ENCODE measurements at regions not wholly inside any gene's neighbourhood (a gene's known extent, or its start where the extent isn't known, plus 50 kb on each side); places are given as distances from the start of the nearest gene placed in this dataset.
A peak's percentile ranks its signal among the peaks of the same experiment; 100 is the strongest.

DNA sequence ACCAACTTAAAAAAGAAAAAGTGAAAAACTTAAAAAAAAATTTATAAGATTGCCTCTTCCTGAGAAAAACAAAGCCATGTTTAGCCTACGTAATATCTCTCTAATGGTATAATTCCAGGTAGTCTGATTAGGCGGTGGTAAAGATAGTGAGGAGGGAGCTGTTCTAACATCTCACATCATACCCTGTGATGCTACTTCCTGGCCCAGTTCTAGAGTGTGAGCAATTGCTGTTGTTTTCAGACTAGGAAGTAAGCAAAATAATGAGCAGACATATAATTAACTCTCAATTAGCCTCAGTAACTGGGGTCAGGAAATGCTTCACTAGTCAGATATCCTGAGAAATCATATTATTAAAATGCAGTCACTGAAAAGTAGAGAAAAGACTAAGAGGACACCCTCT lies 113.9 kb downstream of the PHLDA1 start:
- peaks cover 4% of the 10 kb centered on the region; the same call in 1 of the 2 replicates for H3K9me2 ChIP-seq (ENCODE audit: insufficient read depth)
- no peaks in the 10 kb centered on the region for H3K27me3 ChIP-seq (ENCODE audit: insufficient read depth)
- 0 out of 2 replicates have a peak overlapping the region, but pooled peaks have one; percentile 39 for H2AFZ ChIP-seq
- no peaks in the 10 kb centered on the region for H3F3A ChIP-seq (replicated peaks; ENCODE audit: low read depth)
- no peak for ATAC-seq
- TF ChIP-seq JUNB (IDR thresholded peaks at IDR 0.05; ENCODE audit: unreplicated experiment) (no peak), POLR2AphosphoS5 (IDR thresholded peaks at IDR 0.05; ENCODE audit: low read depth) (no peak), NANOG (IDR thresholded peaks at IDR 0.05; ENCODE audit: borderline replicate concordance) (no peak), ZNF331 (CRISPR knock-in tag; IDR thresholded peaks at IDR 0.05; ENCODE audit: low read depth) (no peak)
- Mint-ChIP-seq H3K4me3 (no peak overlapping the region), H3K27ac (no peak overlapping the region), H3K4me1 (peaks cover 14% of the 10 kb centered on the region; the same call in 2 of the 3 replicates), H3K36me3 (ENCODE audit: low read depth) (peaks cover 2% of the 10 kb centered on the region; the same call in 1 of the 3 replicates), H3K9me3 (no peaks in the 10 kb centered on the region; the same call in 2 of the 3 replicates), H3K27me3 (ENCODE audit: insufficient read depth, low read depth, poor library complexity) (peaks cover 4% of the 10 kb centered on the region)
- H3K4me2 ChIP-seq, result no peak overlapping the region
- no peak for DNase-seq (ENCODE audit: low spot score)
- no peak overlapping the region for H3K4me3 ChIP-seq
- H3K4me1 ChIP-seq (ENCODE audit: insufficient read depth), result peaks cover 20% of the 10 kb centered on the region
- H3K27ac ChIP-seq (ENCODE audit: low read depth), result no peak overlapping the region
- H3K36me3 ChIP-seq (ENCODE audit: insufficient read depth), result no peaks in the 10 kb centered on the region
- no peaks in the 10 kb centered on the region for H3K79me2 ChIP-seq (replicated peaks; ENCODE audit: insufficient read depth)
- no peaks in the 10 kb centered on the region for H4K20me1 ChIP-seq (replicated peaks; ENCODE audit: insufficient read depth)

DNA sequence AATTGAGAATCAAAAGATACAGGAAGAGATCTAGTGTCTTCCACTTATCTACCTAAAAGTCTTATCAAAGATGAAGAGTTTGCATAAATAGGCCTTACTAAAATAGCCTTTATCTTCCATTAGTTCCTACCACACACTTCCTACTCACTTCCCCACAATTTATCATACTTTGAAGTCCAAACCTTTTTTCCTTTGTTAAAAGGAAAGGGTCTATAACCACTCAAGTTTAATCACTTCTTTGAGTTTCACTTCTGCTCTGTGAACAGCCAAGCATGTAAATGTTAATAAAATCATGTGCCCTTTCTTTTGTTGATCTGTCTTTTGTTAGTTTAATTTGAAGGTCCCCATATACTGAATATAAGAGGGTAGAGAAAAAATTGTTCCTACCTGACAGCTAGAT lies 114.5 kb downstream of the PHLDA1 start:
- Mint-ChIP-seq H3K27ac (no peak overlapping the region), H3K27me3 (ENCODE audit: insufficient read depth, low read depth, poor library complexity) (peaks cover 4% of the 10 kb centered on the region), H3K36me3 (ENCODE audit: low read depth) (peaks cover 2% of the 10 kb centered on the region; the same call in 1 of the 3 replicates), H3K4me3 (no peak overlapping the region), H3K9me3 (no peaks in the 10 kb centered on the region; the same call in 2 of the 3 replicates), H3K4me1 (peaks cover 14% of the 10 kb centered on the region; the same call in 2 of the 3 replicates)
- H3K79me2 ChIP-seq (replicated peaks; ENCODE audit: insufficient read depth), result no peaks in the 10 kb centered on the region
- no peak for ATAC-seq
- no peak overlapping the region for H3K4me3 ChIP-seq
- TF ChIP-seq STAT1 (IDR thresholded peaks at IDR 0.05; ENCODE audit: unreplicated experiment) (no peak), NANOG (IDR thresholded peaks at IDR 0.05; ENCODE audit: borderline replicate concordance) (no peak), POLR2AphosphoS5 (IDR thresholded peaks at IDR 0.05; ENCODE audit: low read depth) (no peak), EZH2 (IDR thresholded peaks at IDR 0.05; ENCODE audit: low read depth, unreplicated experiment) (no peak), JUNB (IDR thresholded peaks at IDR 0.05; ENCODE audit: unreplicated experiment) (no peak), ZNF331 (CRISPR knock-in tag; IDR thresholded peaks at IDR 0.05; ENCODE audit: low read depth) (no peak), CREB1 (CRISPR knock-in tag; IDR thresholded peaks at IDR 0.05; ENCODE audit: low read depth) (no peak), ZNF114 (CRISPR knock-in tag; IDR thresholded peaks at IDR 0.05) (no peak), EZH2phosphoT487 (IDR thresholded peaks at IDR 0.05; ENCODE audit: unreplicated experiment) (no peak)
- TF ChIP-seq, protein P1, sequence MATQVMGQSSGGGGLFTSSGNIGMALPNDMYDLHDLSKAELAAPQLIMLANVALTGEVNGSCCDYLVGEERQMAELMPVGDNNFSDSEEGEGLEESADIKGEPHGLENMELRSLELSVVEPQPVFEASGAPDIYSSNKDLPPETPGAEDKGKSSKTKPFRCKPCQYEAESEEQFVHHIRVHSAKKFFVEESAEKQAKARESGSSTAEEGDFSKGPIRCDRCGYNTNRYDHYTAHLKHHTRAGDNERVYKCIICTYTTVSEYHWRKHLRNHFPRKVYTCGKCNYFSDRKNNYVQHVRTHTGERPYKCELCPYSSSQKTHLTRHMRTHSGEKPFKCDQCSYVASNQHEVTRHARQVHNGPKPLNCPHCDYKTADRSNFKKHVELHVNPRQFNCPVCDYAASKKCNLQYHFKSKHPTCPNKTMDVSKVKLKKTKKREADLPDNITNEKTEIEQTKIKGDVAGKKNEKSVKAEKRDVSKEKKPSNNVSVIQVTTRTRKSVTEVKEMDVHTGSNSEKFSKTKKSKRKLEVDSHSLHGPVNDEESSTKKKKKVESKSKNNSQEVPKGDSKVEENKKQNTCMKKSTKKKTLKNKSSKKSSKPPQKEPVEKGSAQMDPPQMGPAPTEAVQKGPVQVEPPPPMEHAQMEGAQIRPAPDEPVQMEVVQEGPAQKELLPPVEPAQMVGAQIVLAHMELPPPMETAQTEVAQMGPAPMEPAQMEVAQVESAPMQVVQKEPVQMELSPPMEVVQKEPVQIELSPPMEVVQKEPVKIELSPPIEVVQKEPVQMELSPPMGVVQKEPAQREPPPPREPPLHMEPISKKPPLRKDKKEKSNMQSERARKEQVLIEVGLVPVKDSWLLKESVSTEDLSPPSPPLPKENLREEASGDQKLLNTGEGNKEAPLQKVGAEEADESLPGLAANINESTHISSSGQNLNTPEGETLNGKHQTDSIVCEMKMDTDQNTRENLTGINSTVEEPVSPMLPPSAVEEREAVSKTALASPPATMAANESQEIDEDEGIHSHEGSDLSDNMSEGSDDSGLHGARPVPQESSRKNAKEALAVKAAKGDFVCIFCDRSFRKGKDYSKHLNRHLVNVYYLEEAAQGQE (IDR thresholded peaks at IDR 0.05; ENCODE audit: unreplicated experiment), result no peak
- TF ChIP-seq, protein P2, sequence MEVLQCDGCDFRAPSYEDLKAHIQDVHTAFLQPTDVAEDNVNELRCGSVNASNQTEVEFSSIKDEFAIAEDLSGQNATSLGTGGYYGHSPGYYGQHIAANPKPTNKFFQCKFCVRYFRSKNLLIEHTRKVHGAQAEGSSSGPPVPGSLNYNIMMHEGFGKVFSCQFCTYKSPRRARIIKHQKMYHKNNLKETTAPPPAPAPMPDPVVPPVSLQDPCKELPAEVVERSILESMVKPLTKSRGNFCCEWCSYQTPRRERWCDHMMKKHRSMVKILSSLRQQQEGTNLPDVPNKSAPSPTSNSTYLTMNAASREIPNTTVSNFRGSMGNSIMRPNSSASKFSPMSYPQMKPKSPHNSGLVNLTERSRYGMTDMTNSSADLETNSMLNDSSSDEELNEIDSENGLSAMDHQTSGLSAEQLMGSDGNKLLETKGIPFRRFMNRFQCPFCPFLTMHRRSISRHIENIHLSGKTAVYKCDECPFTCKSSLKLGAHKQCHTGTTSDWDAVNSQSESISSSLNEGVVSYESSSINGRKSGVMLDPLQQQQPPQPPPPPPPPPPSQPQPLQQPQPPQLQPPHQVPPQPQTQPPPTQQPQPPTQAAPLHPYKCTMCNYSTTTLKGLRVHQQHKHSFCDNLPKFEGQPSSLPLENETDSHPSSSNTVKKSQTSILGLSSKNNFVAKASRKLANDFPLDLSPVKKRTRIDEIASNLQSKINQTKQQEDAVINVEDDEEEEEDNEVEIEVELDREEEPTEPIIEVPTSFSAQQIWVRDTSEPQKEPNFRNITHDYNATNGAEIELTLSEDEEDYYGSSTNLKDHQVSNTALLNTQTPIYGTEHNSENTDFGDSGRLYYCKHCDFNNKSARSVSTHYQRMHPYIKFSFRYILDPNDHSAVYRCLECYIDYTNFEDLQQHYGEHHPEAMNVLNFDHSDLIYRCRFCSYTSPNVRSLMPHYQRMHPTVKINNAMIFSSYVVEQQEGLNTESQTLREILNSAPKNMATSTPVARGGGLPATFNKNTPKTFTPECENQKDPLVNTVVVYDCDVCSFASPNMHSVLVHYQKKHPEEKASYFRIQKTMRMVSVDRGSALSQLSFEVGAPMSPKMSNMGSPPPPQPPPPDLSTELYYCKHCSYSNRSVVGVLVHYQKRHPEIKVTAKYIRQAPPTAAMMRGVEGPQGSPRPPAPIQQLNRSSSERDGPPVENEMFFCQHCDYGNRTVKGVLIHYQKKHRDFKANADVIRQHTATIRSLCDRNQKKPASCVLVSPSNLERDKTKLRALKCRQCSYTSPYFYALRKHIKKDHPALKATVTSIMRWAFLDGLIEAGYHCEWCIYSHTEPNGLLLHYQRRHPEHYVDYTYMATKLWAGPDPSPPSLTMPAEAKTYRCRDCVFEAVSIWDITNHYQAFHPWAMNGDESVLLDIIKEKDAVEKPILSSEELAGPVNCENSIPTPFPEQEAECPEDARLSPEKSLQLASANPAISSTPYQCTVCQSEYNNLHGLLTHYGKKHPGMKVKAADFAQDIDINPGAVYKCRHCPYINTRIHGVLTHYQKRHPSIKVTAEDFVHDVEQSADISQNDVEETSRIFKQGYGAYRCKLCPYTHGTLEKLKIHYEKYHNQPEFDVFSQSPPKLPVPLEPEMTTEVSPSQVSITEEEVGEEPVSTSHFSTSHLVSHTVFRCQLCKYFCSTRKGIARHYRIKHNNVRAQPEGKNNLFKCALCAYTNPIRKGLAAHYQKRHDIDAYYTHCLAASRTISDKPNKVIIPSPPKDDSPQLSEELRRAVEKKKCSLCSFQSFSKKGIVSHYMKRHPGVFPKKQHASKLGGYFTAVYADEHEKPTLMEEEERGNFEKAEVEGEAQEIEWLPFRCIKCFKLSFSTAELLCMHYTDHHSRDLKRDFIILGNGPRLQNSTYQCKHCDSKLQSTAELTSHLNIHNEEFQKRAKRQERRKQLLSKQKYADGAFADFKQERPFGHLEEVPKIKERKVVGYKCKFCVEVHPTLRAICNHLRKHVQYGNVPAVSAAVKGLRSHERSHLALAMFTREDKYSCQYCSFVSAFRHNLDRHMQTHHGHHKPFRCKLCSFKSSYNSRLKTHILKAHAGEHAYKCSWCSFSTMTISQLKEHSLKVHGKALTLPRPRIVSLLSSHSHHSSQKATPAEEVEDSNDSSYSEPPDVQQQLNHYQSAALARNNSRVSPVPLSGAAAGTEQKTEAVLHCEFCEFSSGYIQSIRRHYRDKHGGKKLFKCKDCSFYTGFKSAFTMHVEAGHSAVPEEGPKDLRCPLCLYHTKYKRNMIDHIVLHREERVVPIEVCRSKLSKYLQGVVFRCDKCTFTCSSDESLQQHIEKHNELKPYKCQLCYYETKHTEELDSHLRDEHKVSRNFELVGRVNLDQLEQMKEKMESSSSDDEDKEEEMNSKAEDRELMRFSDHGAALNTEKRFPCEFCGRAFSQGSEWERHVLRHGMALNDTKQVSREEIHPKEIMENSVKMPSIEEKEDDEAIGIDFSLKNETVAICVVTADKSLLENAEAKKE (CRISPR knock-in tag; IDR thresholded peaks at IDR 0.05), result no peak
- peaks cover 4% of the 10 kb centered on the region; the same call in 1 of the 2 replicates for H3K9me2 ChIP-seq (ENCODE audit: insufficient read depth)
- H3K27ac ChIP-seq (ENCODE audit: low read depth), result no peak overlapping the region
- no peaks in the 10 kb centered on the region for H3F3A ChIP-seq (replicated peaks; ENCODE audit: low read depth)
- peaks cover 20% of the 10 kb centered on the region for H3K4me1 ChIP-seq (ENCODE audit: insufficient read depth)
- no peaks in the 10 kb centered on the region for H3K27me3 ChIP-seq (ENCODE audit: insufficient read depth)
- H3K4me2 ChIP-seq, result no peak overlapping the region
- H4K20me1 ChIP-seq (replicated peaks; ENCODE audit: insufficient read depth), result no peaks in the 10 kb centered on the region
- no peak overlapping the region for H2AFZ ChIP-seq
- no peaks in the 10 kb centered on the region for H3K36me3 ChIP-seq (ENCODE audit: insufficient read depth)
- no peak for DNase-seq (ENCODE audit: low spot score)

All from GM23338 (cell line).